ENCODE measurements at regions not wholly inside any gene's neighbourhood (a gene's known extent, or its start where the extent isn't known, plus 50 kb on each side); places are given as distances from the start of the nearest gene placed in this dataset.
"Not testable (repeated sequence)": the region's sequence is repeated elsewhere in the genome, so short reads cannot be mapped to it uniquely, and the experiment has no call there.

DNA sequence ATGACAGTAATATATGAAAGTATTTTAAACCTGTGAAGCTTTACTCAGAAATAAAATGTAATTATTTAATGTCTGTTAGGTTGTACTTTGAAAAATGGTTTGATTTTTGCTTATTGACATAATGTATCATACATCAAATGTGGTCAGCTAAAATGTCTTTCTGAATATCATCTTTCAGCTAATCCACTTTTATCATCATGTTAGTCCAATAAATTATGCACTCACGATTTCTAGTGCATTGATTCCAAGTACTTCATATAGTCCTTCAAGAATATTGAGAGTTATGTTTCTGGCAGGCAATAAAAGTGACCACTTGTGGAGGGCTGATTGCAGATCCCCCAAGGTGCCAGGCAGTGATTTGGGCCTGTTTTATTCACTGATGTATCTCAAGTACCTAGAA lies 1204.1 kb downstream of the OLFM4 start:
- H3K27ac ChIP-seq, result no peak overlapping the region
- POLR2A ChIA-PET (ENCODE audit: low non-redundant PET), result no interaction called here
- CTCF ChIA-PET, result interaction anchor here (0.6 kb wide), 1 partner anchor 1747 kb away, joined by 10 read pairs; no protein-coding TSS in a partner anchor
- DNase-seq (ENCODE audit: low spot score), result no peak
- TF ChIP-seq, protein P1, sequence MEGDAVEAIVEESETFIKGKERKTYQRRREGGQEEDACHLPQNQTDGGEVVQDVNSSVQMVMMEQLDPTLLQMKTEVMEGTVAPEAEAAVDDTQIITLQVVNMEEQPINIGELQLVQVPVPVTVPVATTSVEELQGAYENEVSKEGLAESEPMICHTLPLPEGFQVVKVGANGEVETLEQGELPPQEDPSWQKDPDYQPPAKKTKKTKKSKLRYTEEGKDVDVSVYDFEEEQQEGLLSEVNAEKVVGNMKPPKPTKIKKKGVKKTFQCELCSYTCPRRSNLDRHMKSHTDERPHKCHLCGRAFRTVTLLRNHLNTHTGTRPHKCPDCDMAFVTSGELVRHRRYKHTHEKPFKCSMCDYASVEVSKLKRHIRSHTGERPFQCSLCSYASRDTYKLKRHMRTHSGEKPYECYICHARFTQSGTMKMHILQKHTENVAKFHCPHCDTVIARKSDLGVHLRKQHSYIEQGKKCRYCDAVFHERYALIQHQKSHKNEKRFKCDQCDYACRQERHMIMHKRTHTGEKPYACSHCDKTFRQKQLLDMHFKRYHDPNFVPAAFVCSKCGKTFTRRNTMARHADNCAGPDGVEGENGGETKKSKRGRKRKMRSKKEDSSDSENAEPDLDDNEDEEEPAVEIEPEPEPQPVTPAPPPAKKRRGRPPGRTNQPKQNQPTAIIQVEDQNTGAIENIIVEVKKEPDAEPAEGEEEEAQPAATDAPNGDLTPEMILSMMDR (conservative IDR thresholded peaks at IDR 0.05; ENCODE audit: low read depth), result no peak

GRCh38 chr13:54234607-54235006 lies 1206.0 kb downstream of the OLFM4 start:
- CTCF ChIA-PET, result no interaction called here
- no peak overlapping the region for H3K27ac ChIP-seq
- POLR2A ChIA-PET (ENCODE audit: low non-redundant PET), result no interaction called here
- no peak for DNase-seq (ENCODE audit: low spot score)
- TF ChIP-seq, protein P1 (conservative IDR thresholded peaks at IDR 0.05; ENCODE audit: low read depth), result no peak

- DNase-seq (ENCODE audit: low spot score), result no peak
- CTCF ChIA-PET, result interaction anchor here (0.6 kb wide), 1 partner anchor 1577 kb away, joined by 3 read pairs; no protein-coding TSS in a partner anchor
- POLR2A ChIA-PET (ENCODE audit: low non-redundant PET), result no interaction called here
Observed at GRCh38 chr13:54241719-54242118, 1213.1 kb downstream of the OLFM4 start.

GRCh38 chr13:54248306-54248705 lies 1219.7 kb downstream of the OLFM4 start:
- POLR2A ChIA-PET (ENCODE audit: low non-redundant PET), result no interaction called here
- no peak overlapping the region for H3K27ac ChIP-seq
- TF ChIP-seq, protein P1 (conservative IDR thresholded peaks at IDR 0.05; ENCODE audit: low read depth), result no peak
- DNase-seq (ENCODE audit: low spot score), result no peak
- CTCF ChIA-PET, result no interaction called here

More at GRCh38 chr13:54241719-54242118, 1213.1 kb downstream of the OLFM4 start:
- TF ChIP-seq, protein P1 (conservative IDR thresholded peaks at IDR 0.05; ENCODE audit: low read depth), result no peak
- H3K27ac ChIP-seq, result no peak overlapping the region

GRCh38 chr13:54261856-54262255 lies 1233.2 kb downstream of the OLFM4 start:
- ChIA-PET POLR2A (ENCODE audit: low non-redundant PET) (no interaction called here), CTCF (no interaction called here)
- no peak overlapping the region for H3K27ac ChIP-seq
- TF ChIP-seq, protein P1 (conservative IDR thresholded peaks at IDR 0.05; ENCODE audit: low read depth), result no peak
- no peak for DNase-seq (ENCODE audit: low spot score)

DNA sequence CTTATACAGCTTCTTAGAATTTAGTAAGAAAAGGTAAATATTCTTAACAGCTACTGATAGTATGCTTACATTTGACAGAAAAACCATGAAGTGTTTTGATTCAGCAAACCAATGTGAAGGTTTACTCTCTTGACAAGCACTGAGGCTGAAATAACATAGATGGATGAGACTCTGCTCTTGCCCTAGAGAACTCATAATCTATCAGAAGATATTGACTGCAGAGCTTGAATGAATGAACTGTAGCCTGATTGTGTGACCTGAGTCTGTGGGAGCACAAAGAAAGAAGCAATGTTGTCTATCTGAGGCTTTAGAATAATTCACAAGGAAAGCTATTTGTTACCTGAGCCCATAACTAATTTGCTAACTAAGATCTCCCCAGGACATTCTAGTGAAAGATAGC lies 1235.3 kb downstream of the OLFM4 start:
- TF ChIP-seq, protein P1 (conservative IDR thresholded peaks at IDR 0.05; ENCODE audit: low read depth), result no peak
- POLR2A ChIA-PET (ENCODE audit: low non-redundant PET), result no interaction called here
- DNase-seq (ENCODE audit: low spot score), result no peak
- CTCF ChIA-PET, result interaction anchor here (0.5 to 0.6 kb wide), 2 partner anchors 11 to 1353 kb away, joined by 3 to 4 read pairs; no protein-coding TSS in a partner anchor
- H3K27ac ChIP-seq, result no peak overlapping the region

DNA sequence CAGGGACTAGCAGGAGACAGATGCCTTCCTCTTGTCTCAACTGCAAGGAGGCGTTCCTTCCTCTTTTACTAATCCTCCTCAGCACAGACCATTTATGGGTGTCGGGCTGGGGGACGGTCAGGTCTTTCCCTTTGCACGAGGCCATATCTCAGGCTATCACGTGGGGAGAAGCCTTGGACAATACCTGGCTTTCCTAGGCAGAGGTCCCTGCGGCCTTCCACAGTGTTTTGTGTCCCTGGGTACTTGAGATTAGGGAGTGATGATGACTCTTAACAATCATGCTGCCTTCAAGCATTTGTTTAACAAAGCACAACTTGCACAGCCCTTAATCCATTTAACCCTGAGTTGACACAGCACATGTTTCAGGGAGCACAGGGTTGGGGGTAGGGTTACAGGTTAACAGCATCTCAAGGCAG lies 1238.6 kb downstream of the OLFM4 start:
- POLR2A ChIA-PET (ENCODE audit: low non-redundant PET); CTCF ChIA-PET; DNase-seq (ENCODE audit: low spot score); H3K27ac ChIP-seq: not testable (repeated sequence)

DNA sequence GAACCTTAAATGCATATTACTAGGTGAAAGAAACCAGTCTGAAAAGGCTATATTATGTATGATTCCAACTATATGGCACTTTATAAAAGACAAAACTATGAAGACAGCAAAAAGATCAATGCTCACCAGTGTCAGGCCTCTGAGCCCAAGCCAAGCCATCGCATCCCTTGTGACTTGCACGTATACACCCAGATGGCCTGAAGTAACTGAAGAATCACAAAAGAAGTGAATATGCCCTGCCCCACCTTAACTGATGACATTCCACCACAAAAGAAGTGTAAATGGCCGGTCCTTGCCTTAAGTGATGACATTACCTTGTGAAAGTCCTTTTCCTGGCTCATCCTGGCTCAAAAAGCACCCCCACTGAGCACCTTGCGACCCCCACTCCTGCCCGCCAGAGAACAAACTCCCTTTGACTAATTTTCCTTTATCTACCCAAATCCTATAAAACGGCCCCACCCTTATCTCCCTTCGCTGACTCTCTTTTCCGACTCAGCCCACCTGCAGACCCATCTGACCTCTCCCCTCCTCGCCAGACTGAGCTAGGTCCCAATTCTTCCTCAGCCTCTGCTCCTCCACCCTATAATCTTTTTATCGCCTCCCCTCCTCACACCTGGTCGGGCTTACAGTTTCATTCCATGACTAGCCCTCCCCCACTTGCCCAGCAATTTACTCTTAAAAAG lies 1239.5 kb downstream of the OLFM4 start:
- H3K27ac ChIP-seq; CTCF ChIA-PET; DNase-seq (ENCODE audit: low spot score); POLR2A ChIA-PET (ENCODE audit: low non-redundant PET): not testable (repeated sequence)

Data from RWPE1 (cell line).